Endothelial cell of umbilical vein (primary cell): ENCODE measurements at regions not wholly inside any gene's neighbourhood (a gene's known extent, or its start where the extent isn't known, plus 50 kb on each side); places are given as distances from the start of the nearest gene placed in this dataset.

ENCODE experiments used
- CTCF ChIP-seq, 2 donors: IDR thresholded peaks; 1 replicate in 1 of 2; 2 replicates in 1 of 2; pipeline ENCODE4 v1.5.1; 2011; ENCODE audit warnings: low read length in 2 of 2, mild to moderate bottlenecking in 2 of 2, moderate library complexity in 2 of 2, control low read depth in 1 of 2, inconsistent platforms in 1 of 2, low read depth in 1 of 2; ENCODE audit not compliant: insufficient read depth in 1 of 2; ENCODE audit errors: extremely low read depth in 1 of 2
- POLR2A ChIP-seq: IDR thresholded peaks from 2 replicates; pipeline ENCODE4 v1.6.1; 2012; ENCODE audit warnings: low read depth, mild to moderate bottlenecking, control low read depth, low read length

- TF ChIP-seq CTCF (IDR thresholded peaks at IDR 0.05; ENCODE audit: extremely low read depth in 1 of 2, insufficient read depth in 1 of 2, low read depth in 1 of 2, low read length in 2 of 2) (no peak), POLR2A (no peak)
Observed at GRCh38 chr6:144423167-144423566, 138.0 kb downstream of the UTRN start.
